Neural cell (in vitro differentiated cells): ENCODE measurements at regions not wholly inside any gene's neighbourhood (a gene's known extent, or its start where the extent isn't known, plus 50 kb on each side); places are given as distances from the start of the nearest gene placed in this dataset.

Experiments
- H2AFZ ChIP-seq: fragments of 200-600, 300-800 bp; sonication (generic), shearing (Covaris generic); 2 replicates; pipeline ENCODE4 v1.6.0; 2014; ENCODE audit warnings: low read depth, mild to moderate bottlenecking, antibody characterized with exemption, low read length, moderate library complexity
- H3F3A ChIP-seq: fragments of 200-600 bp; shearing (Covaris generic); 2 replicates; pipeline ENCODE4 v1.6.1; 2016; ENCODE audit warnings: mild to moderate bottlenecking, moderate library complexity, mixed read lengths, antibody characterized with exemption, low read length; ENCODE audit not compliant: insufficient read depth, poor library complexity, severe bottlenecking
- H3K27ac ChIP-seq: fragments of 200-600, 300-800 bp; sonication (generic), shearing (Covaris generic); 2 replicates; pipeline ENCODE4 v1.5.1; 2014; ENCODE audit warnings: mild to moderate bottlenecking, low read length, moderate library complexity
- H3K27me3 ChIP-seq: fragments of 300-800, 200-600 bp; sonication (generic), shearing (Covaris generic); 2 replicates; pipeline ENCODE4 v1.6.0; 2014; ENCODE audit warnings: mild to moderate bottlenecking, low read depth, low read length, moderate library complexity; ENCODE audit not compliant: insufficient read depth
- H3K36me3 ChIP-seq: fragments of 300-800, 200-600 bp; sonication (generic), shearing (Covaris generic); 2 replicates; pipeline ENCODE4 v1.5.1; 2014; ENCODE audit warnings: mild to moderate bottlenecking, antibody characterized with exemption, low read length, moderate library complexity; ENCODE audit not compliant: insufficient read depth
- H3K4me2 ChIP-seq: fragments of 300-800, 200-600 bp; sonication (generic), shearing (Covaris generic); 2 replicates; pipeline ENCODE4 v1.6.0; 2014; ENCODE audit warnings: mild to moderate bottlenecking, low read length
- H3K4me3 ChIP-seq: fragments of 300-800, 200-600 bp; sonication (generic), shearing (Covaris generic); 2 replicates; pipeline ENCODE4 v1.5.1; 2014; ENCODE audit warnings: mild to moderate bottlenecking, low read length, moderate library complexity
- H3K79me2 ChIP-seq: fragments of 200-600 bp; shearing (Covaris generic); replicated peaks from 2 replicates; pipeline ENCODE4 v1.6.0; 2014; ENCODE audit warnings: mild to moderate bottlenecking, low read length, moderate library complexity; ENCODE audit not compliant: insufficient read depth
- H3K9ac ChIP-seq: fragments of 300-800, 200-600 bp; sonication (generic), shearing (Covaris generic); 2 replicates; pipeline ENCODE4 v1.6.1; 2016; ENCODE audit warnings: mild to moderate bottlenecking, low read length, mixed read lengths
- H3K9me2 ChIP-seq: fragments of 200-600 bp; shearing (Covaris generic); 2 replicates; pipeline ENCODE4 v1.6.1; 2016; ENCODE audit warnings: mild to moderate bottlenecking, low read length, mixed read lengths; ENCODE audit not compliant: insufficient read depth
- H3K9me3 ChIP-seq: fragments of 200-600, 300-800 bp; sonication (generic), shearing (Covaris generic); 2 replicates; pipeline ENCODE4 v1.6.1; 2016; ENCODE audit warnings: mild to moderate bottlenecking, mixed run types, low read length, moderate library complexity, mixed read lengths
- H4K20me1 ChIP-seq: fragments of 200-600 bp; shearing (Covaris generic); 2 replicates; pipeline ENCODE4 v1.6.1; 2016; ENCODE audit warnings: mild to moderate bottlenecking, mixed run types; ENCODE audit not compliant: insufficient read depth
- CTCF ChIP-seq: fragments of 450-650 bp; IDR thresholded peaks from 2 replicates; pipeline ENCODE4 v1.5.1; 2014; ENCODE audit warnings: antibody characterized with exemption, mild to moderate bottlenecking, moderate library complexity; ENCODE audit not compliant: poor library complexity, severe bottlenecking
- EP300 ChIP-seq: fragments of 450-650 bp; conservative IDR thresholded peaks from 2 replicates; pipeline ENCODE4 v1.6.1; 2014; ENCODE audit warnings: antibody characterized with exemption, mild to moderate bottlenecking, moderate library complexity; ENCODE audit not compliant: poor library complexity, severe bottlenecking
- EZH2 ChIP-seq: fragments of 200-600, 300-800 bp; shearing (Covaris generic), sonication (generic); IDR thresholded peaks from 2 replicates; pipeline ENCODE4 v1.6.1; 2014; ENCODE audit warnings: antibody characterized with exemption, low read length, borderline replicate concordance, mild to moderate bottlenecking; ENCODE audit not compliant: insufficient read depth, poor library complexity, severe bottlenecking
- MXI1 ChIP-seq: fragments of 450-650 bp; conservative IDR thresholded peaks from 2 replicates; pipeline ENCODE4 v1.6.1; 2014; ENCODE audit warnings: antibody characterized with exemption, mild to moderate bottlenecking; ENCODE audit not compliant: poor library complexity, severe bottlenecking
- POLR2AphosphoS5 ChIP-seq: IDR thresholded peaks from 2 replicates; pipeline ENCODE4 v1.6.1; 2012
- RAD21 ChIP-seq: fragments of 450-650 bp; conservative IDR thresholded peaks from 2 replicates; pipeline ENCODE4 v1.6.1; 2014; ENCODE audit warnings: antibody characterized with exemption, mild to moderate bottlenecking, moderate library complexity
- REST ChIP-seq: IDR thresholded peaks from 2 replicates; pipeline ENCODE4 v1.6.1; 2012; ENCODE audit warnings: borderline replicate concordance
- SMC3 ChIP-seq: fragments of 450-650 bp; conservative IDR thresholded peaks from 2 replicates; pipeline ENCODE4 v1.6.1; 2014; ENCODE audit warnings: antibody characterized with exemption, mild to moderate bottlenecking, moderate library complexity; ENCODE audit not compliant: poor library complexity
- TAF1 ChIP-seq: IDR thresholded peaks from 2 replicates; pipeline ENCODE4 v1.6.1; 2012; ENCODE audit warnings: low read depth

GRCh38 chr2:76083248-76083647 is 372.5 kb upstream of the GCFC2 start:
- no peak overlapping the region for H3K4me2 ChIP-seq
- H3K27ac ChIP-seq = peak overlapping the region; percentile 57
- no peaks in the 10 kb centered on the region for H3F3A ChIP-seq
- no peaks in the 10 kb centered on the region for H3K9me2 ChIP-seq
- H3K9ac ChIP-seq = no peak overlapping the region
- peak; percentile 76 for TF ChIP-seq POLR2AphosphoS5
- peak; percentile 68 for TF ChIP-seq EP300
- TF ChIP-seq RAD21 = peak; percentile 28
- TF ChIP-seq REST = peak; percentile 84
- no peak for TF ChIP-seq SMC3
- no peak overlapping the region for H3K4me3 ChIP-seq
- no peaks in the 10 kb centered on the region for H4K20me1 ChIP-seq
- H3K79me2 ChIP-seq = no peaks in the 10 kb centered on the region
- no peaks in the 10 kb centered on the region for H3K9me3 ChIP-seq
- H3K27me3 ChIP-seq = no peaks in the 10 kb centered on the region
- H3K36me3 ChIP-seq = no peaks in the 10 kb centered on the region
- no peak overlapping the region for H2AFZ ChIP-seq

GRCh38 chr2:76082509-76082908 is 371.8 kb upstream of the GCFC2 start:
- H3F3A ChIP-seq = no peaks in the 10 kb centered on the region

More at GRCh38 chr2:76082509-76082908, 371.8 kb upstream of the GCFC2 start:
- H3K36me3 ChIP-seq = no peaks in the 10 kb centered on the region
- peak overlapping the region; percentile 57 for H3K27ac ChIP-seq
- H3K4me3 ChIP-seq = no peak overlapping the region
- H3K9me2 ChIP-seq = no peaks in the 10 kb centered on the region
- H3K79me2 ChIP-seq = no peaks in the 10 kb centered on the region
- H3K9ac ChIP-seq = no peak overlapping the region
- no peaks in the 10 kb centered on the region for H3K9me3 ChIP-seq
- H4K20me1 ChIP-seq = no peaks in the 10 kb centered on the region
- no peaks in the 10 kb centered on the region for H3K27me3 ChIP-seq
- no peak overlapping the region for H3K4me2 ChIP-seq
- H2AFZ ChIP-seq = no peak overlapping the region
- TF ChIP-seq CTCF (no peak), SMC3 (no peak), EZH2 (no peak), TAF1 (no peak), MXI1 (no peak), POLR2AphosphoS5 (no peak), RAD21 (no peak), REST (no peak), EP300 (no peak)
